ENCODE measurements at regions not wholly inside any gene's neighbourhood (a gene's known extent, or its start where the extent isn't known, plus 50 kb on each side); places are given as distances from the start of the nearest gene placed in this dataset.

DNA sequence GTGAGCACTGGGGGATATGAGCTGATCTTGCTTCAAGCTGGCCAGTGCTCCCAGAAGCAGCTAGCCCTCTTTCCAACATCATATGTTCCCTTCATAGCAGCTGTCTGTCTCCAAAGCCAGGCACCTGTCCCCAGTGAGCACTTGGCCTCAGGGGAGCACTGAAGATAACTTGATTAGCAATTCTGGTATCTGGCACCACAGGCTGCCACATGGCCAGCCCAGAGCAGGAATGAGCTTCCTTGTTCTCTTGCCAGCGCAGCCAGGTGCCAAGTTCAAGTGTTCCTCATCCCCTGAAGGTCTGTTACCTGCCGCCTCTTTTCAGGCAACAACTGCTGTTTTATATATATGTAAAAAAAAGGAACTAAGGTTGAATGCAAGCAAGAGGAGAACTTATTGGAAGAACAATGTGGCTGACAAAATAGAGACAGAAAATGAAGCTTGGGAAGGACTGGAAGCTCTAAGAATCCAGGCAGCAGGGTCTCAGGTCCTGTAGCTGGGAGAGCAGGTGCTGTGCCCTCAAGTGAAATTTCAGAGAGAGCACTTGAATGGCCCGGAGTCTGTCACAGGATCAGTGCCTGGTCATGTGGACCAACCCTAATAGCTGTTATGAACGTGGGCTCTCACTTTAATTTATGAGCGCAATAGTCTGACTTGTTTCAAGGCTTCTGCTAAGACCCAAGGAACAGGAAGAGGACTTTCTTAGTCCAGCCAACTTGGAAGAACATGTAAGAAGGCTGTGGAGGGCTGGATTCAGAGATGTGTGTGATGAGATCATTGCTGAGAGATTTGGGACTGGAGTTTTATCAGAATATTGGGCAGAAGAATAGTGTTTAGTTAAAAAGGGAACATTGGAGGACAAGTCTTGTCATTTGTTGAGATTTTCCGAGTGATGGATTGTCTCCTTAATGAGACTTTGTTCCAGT is 267.2 kb downstream of the GLRX3 start:
- no peak for DNase-seq (ENCODE audit: low read depth)

DNA sequence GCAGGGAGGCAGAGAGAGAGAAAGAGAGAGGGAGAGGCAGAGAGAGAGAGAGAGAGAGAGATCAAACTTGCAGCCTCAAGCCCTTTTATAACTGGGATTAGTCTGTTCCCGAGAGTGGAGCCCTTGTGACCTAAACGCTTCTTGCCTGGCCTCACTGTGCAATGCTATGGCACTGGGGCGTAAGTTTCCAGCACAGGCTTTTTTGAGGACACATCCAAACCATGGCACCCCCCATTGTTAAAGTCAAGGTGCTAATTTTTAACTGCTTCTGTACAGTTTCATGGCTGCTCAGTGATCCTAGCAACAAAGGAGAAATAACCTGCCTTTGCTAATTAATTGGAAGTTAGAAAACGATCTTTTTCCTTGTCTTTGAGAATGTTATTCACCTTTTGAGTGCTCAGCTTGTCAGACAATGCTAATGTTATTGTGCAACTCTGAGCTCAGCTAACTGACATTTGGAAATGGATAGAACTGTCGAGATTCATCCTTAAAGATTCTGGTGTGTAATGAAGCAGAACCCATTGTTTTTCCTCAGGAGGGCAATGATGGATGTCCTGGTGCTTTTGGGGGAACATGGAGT is 268.4 kb downstream of the GLRX3 start:
- DNase-seq (ENCODE audit: low read depth): no peak

DNA sequence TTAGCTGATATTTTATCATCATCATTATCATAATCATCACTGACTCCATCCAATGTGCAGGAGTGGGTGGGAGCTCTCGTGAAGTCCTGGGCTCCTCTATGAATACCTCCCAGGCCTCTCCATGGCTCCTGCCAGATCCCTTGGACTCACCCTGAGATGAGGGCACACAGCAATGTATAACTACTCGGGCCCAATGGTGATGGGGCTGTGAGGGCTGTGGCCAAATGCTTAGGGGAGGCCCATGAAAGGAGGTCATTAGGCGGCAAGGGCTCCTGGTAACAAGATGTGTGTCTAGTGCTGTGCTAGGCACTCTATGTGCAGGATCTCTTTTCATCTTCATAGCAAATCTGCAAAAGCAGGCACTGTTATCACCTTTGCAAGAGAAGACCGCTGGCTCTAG is 270.9 kb downstream of the GLRX3 start:
- no peak for DNase-seq (ENCODE audit: low read depth)

GRCh38 chr10:130409331-130409730 is 273.1 kb downstream of the GLRX3 start:
- DNase-seq (ENCODE audit: low read depth): no peak

DNA sequence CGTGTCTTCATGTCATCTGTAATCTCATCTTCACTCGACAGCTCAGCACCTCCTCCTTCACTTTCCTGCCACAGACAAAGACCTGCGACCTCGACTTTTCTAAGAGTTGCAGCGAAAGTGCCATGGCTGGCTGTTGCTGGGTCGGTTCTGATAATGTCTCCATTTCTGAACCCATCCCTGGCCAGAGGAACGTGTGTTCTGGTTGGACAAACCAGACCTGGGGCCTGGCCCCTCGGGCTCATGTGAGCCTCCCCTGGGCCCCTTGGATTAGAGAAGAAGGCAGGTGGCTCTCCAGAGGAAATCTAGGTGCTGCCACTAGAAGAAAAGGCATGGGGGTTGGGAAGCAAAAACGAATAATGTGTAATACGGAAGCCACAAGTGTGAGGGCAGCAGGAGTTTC is 273.7 kb downstream of the GLRX3 start:
- no peak for DNase-seq (ENCODE audit: low read depth)

DNA sequence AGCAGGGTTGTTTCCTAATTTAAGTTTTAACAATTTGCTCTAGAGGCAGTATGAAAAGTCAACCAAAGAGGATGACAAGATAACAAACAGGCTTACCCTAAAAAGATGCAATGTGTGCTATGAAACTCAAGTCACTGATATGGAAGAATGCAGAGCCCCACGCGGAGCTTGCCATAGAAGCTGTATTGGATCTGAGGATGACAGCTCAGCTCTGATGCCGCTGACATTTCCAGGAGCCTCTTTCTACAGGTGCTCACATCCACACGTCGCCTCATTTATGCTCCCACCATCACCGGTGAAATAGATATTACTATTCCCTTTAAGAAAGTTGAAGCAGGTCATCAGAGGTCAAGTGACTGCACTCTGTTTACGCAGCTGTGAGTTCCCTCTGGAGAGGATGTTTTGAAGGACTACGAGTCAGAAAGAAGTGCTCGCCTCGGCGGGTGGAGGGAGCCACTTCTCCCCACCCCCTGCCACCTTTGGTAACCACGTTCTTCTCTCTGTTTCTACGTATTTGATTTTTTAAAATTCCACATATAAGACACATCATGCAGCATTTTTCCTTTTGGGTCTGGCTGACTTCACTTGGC is 275.4 kb downstream of the GLRX3 start:
- DNase-seq (ENCODE audit: low read depth): no peak

DNA sequence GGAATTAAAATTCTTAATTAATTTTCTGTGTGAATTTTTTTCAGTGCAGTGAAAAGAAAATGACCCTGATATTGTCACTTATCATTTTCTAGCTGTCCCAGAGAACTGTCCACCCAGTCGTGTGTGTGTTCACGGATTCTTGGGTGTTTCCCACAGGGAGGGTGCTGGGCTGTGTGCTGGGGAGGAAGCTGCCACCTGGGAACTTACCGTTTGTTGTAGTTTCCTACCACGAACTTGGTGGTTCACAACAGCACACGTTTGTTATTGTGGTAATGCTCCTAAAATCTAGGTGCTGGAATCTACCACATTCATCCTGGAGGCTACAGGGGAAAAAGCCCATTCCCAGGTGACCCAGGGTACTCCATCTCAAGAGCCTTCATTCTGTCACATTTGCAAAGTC is 276.1 kb downstream of the GLRX3 start:
- no peak for DNase-seq (ENCODE audit: low read depth)

GRCh38 chr10:130416334-130417150 is 280.4 kb downstream of the GLRX3 start:
- no peak for DNase-seq (ENCODE audit: low read depth)

- DNase-seq (ENCODE audit: low read depth): no peak
Measured at GRCh38 chr10:130418731-130419130, 282.5 kb downstream of the GLRX3 start.

- DNase-seq (ENCODE audit: low read depth): no peak
Measured at GRCh38 chr10:130421909-130422308, 285.7 kb downstream of the GLRX3 start.

DNA sequence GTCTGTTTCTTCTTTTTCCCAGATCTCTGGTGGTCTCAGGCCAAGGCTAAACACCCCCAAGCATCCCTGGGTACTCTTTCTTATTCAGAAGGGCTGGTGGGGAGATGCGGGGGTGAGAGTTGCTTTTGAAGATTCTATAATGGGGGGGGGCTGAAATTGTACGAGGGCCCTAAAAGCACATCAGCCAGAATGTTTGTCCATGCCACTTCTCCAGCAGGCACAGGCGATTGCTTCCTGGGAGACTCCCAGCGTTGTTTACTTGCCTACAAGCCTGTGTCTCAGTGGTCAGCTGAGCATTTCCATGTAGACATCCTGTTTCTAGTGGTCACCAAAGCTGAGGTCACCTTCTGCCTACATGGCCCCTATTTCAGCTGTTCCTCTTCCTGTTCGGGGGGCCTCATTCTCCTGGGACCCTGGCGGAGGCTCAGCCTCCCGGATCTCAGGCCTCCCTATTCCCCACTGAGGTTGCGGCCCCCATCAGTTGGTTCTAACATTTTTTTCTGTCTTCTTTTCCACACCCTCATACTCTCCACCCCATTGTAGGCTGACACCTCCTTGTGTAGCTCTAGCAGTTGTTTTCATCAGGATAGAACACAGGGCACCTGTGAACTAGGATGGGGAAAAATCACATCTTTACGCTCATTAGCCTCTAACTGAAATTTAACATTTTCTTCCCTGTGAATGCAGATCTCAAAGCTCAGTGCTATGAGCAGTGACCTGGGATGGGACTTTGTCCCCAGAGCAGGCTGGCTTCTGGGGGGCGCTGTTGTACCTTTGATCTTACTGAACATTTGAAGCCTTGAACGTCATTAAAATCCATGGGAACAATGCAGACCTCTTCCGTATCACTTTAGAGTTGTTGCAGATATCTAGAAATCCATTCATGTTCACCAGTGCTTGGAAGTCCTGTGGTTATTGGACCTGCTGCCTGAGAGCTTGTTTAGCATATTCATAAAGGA is 286.5 kb downstream of the GLRX3 start:
- DNase-seq (ENCODE audit: low read depth): no peak

- no peak for DNase-seq (ENCODE audit: low read depth)
Measured at GRCh38 chr10:130423455-130424305, 287.5 kb downstream of the GLRX3 start.

DNA sequence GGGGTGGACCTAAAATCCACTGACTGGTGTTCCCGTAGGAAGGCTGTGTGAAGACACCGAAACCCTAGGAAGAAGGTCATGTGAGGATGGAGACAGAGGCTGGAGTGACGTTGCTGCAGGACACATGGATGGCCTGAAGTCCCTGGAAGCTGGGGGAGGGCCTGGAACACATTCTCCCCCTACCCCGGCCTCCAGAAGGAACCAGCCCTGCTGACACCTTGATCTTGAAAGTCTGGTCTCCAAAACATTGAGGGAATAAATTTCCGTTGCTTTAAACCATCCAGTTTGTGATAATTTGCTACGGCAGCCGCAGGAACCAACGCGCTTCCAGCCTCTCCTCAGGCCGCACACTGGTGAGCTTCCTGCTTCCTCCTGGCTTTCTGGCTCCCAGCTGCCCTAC is 288.2 kb downstream of the GLRX3 start:
- no peak for DNase-seq (ENCODE audit: low read depth)

DNA sequence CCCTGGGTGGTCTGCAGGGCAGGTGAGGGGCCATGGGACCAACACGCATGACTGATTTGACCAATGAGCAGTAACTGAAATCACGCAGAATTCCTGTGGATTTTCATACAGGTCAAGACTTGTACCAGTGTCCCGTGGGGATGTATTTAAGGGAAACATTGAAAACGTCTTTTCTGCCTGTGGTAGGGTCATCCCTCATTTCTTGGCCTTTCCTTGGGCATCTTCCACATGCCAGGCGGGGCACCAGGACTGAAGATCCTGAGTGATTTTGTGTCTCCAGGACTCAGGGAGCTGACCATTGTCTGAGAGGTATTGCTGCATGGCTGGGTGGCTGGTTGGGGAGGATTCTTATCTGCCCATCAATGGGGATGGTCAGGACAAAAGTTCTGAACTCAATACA is 289.0 kb downstream of the GLRX3 start:
- DNase-seq (ENCODE audit: low read depth): no peak

DNA sequence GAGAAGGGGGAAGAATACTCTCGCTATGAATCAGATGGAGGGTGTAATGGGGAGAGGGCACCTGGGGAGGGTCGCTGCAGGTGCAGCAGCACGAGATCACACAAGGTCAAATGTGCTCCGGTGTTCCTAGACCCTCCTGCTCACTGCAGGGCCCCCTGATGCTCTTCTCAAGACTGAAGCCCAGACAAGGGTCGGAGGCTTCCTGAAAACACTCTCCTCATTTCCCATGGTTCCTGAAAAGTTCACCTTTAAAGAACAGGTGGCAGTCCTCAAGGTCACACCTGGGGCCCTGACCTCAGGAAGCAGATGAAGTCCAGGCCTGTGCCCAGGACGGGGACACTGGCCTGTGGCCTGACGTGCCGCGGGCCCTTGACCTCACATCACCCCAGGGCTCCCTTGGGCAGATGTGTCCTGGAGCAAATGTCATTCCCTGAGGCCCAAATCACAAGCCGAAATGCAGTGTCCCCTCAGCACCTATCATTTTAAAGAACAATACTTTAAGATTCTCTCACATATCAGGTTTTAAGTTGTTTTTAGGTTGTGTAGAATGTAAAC is 289.8 kb downstream of the GLRX3 start:
- DNase-seq (ENCODE audit: low read depth): no peak

- no peak for DNase-seq (ENCODE audit: low read depth)
Measured at GRCh38 chr10:130427216-130427722, 291.1 kb downstream of the GLRX3 start.

DNA sequence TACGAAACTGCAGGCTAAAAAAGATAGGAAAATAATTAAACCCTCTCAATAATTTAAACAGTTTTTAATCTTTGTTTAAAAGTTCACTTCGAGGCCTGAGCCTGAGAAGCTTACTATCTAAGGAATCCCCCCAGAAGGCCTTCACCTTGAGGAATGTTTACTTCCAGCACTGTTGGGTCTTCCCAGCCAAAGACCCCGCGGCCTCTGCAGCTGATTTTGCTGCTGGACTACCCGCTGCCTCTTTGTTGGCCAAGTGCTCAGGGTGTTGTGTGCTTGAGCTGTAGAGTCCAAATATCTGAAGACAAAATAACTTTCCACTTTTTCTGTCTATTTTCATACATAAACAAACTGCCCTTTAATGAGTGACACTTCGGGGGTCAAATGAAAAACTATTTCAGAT is 292.7 kb downstream of the GLRX3 start:
- no peak for DNase-seq (ENCODE audit: low read depth)

- no peak for DNase-seq (ENCODE audit: low read depth)
Measured at GRCh38 chr10:130429809-130430208, 293.6 kb downstream of the GLRX3 start.

- DNase-seq (ENCODE audit: low read depth): no peak
Measured at GRCh38 chr10:130430291-130430690, 294.1 kb downstream of the GLRX3 start.
